GM21576 (cell line): ENCODE measurements at regions not wholly inside any gene's neighbourhood (a gene's known extent, or its start where the extent isn't known, plus 50 kb on each side); places are given as distances from the start of the nearest gene placed in this dataset.

ENCODE experiments used
- ATAC-seq: cut with Tn5 transposase; IDR thresholded peaks from one replicate; pipeline ENCODE4 v1.9.1; 2021; ENCODE audit warnings: mild to moderate bottlenecking, moderate library complexity; ENCODE audit not compliant: unreplicated experiment

GRCh38 chr10:125460326-125460725 lies 222.6 kb downstream of the TEX36 start:
- no peak for ATAC-seq

DNA sequence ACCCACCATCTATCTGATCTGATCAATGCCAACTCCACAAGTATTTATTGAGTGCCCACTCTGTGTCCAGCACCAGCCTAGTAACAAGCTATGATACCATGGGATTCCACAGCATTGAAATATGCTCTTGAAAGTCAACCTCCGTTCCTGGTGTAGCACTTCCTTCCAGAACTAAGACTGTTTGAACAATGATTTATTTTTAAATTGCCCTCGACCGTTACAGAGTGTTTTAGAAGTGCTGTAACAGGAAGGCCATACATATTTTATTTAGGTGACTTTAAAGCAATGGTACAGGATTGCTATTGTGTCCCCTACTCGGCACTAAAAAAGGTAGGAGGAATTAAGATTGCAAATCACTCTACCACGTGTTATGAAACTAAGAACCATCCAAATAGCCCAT lies 225.6 kb downstream of the TEX36 start:
- no peak for ATAC-seq

DNA sequence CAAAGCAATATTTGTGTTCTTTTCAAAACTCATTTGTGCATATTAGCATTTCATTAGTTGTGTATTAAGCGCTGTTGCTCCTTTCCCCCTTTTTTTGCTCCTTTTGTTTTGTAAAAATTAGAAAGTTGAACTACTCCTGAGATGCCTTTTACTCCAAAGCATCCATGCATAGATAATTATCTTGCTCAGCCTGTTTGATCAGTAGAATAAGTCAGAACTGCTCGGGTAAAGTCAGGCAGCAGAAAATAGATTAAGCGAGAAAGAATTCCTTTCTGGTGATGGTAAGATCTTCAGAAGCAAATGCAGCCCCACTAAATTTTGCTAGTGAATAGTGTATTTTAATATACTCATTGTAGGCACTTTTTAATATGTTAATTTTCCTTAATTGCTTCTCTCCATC lies 227.1 kb downstream of the TEX36 start:
- no peak for ATAC-seq

DNA sequence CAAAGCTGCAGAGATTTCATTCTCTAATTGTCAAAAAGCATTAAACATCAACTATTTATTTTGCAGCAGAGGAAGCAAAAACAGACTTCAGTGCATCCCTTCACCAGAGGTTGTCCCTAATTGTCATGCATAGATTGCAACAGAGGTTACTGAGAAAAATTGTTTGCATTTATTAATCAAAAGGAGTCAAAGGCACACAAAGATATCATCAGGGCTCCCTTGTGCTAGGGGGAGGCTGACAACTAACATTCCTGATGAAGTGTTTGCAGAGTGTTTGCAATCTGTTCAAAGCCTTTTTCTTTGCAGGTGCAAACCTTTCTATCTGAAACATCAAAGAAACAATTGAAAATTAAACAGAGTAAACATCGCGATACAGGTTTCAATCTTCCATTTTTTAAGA lies 227.5 kb downstream of the TEX36 start:
- ATAC-seq, result no peak

DNA sequence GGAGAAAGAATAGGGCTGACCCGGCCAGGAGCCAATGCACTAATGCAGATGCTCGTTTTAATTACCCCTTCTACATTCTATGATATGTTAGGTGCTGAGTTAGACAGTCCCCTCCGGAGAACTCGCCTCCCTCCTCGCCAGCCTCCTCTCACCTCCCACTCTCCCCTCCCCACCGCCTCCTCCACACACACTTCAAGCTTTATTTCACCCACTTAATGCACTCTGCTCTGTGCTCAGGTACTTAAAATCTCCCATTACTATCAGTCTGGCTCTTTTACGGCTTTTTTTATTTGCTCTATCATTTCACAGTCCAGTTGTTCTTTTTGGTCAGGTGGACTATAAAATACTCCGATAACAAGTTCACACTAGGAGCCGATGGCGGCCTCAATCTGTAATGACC lies 231.6 kb downstream of the TEX36 start:
- no peak for ATAC-seq

GRCh38 chr10:125450218-125450617 lies 232.7 kb downstream of the TEX36 start:
- no peak for ATAC-seq

- no peak for ATAC-seq
These were observed 233.4 kb downstream of the TEX36 start for GRCh38 chr10:125449571-125449970.

DNA sequence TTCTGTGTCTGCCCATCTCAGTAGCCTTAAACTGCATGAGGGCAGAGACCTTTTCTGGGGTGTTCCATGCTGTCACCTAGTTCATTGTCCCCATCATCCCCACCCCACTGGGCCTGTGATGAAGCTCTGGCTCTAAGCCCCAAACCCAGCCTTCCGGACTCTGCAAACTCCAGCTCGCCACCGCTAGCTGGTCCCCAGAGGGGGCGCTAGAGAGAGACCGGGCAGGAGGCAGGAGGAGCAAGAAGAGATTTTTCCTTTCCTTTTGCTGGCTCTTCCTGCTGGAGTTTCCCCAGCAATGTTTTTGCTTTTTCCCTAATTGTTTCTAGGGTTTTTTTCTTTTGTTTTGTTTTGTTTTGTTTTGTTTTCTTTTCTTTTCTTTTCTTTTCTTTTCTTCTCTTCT lies 234.4 kb downstream of the TEX36 start:
- no peak for ATAC-seq

DNA sequence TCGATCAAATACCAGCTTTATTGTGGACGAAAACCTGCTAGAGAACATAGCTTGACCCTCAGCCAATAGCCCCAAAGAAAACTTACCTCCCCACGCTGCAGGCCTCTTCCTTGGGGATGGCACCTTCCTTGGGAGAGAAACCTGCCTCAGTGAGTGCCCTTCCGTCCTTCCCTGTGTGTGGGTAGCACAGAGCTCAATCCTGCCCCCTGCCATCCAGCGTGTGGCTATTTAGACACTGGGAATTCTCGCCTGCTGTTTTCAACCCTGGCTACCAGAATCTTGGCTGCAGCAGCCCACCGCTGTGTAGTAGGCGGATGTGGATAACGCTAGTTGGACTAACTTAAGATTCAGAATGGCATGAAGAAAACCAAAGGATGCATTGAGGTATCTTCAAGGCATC lies 238.2 kb downstream of the TEX36 start:
- ATAC-seq, result no peak

DNA sequence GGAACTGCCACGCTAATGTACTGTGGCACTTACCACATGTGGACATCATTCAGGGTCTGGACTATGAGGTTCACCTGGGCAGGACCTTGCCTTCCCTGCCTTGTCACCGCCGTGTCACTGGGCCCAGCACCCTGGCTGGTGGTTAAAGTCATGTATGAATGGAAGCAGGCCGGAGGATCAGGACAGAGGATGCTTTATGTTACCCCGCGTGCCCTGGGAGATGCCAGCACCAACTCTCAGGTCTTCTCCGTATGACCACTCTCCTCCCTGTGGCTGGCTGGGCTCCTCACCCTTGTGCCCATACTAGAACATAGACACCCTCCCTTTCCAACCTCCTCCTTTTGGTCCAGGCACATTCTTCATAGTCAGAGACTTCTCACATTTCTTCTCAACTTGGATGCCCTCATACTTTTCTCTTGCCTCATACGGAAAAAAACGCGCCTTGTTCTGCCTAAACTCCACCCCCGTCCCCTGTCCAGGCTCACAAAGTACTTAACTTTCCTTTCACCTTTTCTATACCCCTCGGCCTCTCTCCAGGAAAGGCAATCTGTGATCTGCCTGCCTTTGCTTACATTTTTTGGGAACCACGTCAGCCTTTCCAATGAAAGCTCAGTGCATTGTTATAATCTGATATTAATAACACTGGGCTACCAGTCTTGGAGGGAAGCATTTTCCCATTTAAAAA lies 240.0 kb downstream of the TEX36 start:
- ATAC-seq, result no peak

DNA sequence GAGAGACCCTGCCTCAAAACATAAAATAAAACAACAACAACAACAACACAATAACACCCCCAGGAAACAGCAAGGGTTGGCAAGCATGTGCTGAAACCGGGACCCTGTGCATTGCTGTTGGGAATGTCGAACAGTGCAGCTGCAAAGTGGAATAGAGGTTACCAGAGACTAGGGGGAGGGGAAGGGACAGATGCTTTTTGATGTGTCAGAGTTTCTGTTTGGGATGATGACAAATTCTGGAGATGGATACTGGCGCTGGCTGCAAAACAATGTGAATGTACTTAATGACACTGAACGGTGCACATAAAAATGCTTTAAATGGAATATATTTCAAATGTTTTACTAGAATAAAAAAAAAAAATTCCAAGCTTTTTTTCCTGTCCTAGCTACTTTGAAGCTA lies 241.8 kb downstream of the TEX36 start:
- ATAC-seq, result no peak

DNA sequence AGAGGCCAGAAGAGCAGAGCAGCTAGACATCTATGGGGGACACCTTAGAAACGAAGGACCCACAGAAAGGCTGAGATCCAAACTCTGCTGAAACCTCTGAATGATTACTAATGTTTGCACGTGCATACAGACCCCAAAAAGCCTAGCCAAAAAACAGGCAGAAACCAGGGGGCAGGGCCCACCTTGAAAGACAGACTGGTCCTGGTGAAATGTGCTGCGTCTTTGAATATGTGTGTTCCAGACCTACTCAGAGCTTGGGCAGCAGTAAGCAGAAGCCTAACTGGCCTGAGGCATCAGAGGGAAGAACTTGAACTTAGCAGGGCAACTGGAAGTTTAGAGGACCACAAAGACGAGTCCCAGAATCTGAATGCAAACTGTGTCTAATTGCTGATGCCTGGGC lies 251.8 kb downstream of the TEX36 start:
- no peak for ATAC-seq

GRCh38 chr10:125428054-125428453 lies 254.9 kb downstream of the TEX36 start:
- ATAC-seq, result no peak

- no peak for ATAC-seq
These were observed 258.6 kb downstream of the TEX36 start for GRCh38 chr10:125424191-125424847.

- no peak for ATAC-seq
These were observed 259.4 kb downstream of the TEX36 start for GRCh38 chr10:125423569-125423968.

GRCh38 chr10:125419831-125420230 lies 259.5 kb upstream of the CTBP2 start:
- ATAC-seq, result no peak

- ATAC-seq, result no peak
These were observed 258.8 kb upstream of the CTBP2 start for GRCh38 chr10:125419146-125419545.

DNA sequence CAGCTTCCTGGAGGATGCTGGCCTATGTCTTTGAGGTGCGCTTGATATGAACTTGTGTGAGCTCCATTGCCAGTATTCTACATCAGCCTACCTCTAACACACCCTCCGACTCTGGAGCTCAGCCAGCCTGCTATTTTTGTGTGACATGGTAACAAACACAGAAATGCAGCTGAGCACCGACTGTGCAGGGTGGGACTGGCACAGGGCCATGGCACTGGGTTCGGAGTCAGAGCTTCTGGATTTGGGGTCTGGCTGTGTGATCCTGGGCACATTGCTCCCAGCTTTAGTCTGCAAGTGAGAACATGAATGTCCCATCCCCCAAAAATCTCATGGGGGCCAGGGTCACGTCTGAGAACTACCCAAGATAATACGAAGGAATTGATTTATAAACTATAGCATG lies 257.2 kb upstream of the CTBP2 start:
- no peak for ATAC-seq

DNA sequence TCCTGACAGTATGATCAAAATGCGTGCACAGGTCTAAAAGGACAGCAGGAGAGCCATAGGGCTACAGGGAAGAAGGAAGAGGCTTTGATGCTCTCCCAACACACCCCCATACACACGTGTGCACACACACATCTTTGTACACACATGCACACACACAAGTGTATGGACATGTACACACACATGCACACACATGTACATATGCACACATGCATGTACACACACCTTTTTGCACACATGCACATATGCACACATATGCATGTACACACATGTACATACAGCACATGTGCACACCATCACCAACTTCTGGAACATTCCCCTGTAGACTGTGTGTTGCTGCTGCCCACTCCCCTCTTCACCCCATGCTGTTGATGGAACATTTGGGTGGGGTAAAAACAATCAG lies 255.6 kb upstream of the CTBP2 start:
- no peak for ATAC-seq

DNA sequence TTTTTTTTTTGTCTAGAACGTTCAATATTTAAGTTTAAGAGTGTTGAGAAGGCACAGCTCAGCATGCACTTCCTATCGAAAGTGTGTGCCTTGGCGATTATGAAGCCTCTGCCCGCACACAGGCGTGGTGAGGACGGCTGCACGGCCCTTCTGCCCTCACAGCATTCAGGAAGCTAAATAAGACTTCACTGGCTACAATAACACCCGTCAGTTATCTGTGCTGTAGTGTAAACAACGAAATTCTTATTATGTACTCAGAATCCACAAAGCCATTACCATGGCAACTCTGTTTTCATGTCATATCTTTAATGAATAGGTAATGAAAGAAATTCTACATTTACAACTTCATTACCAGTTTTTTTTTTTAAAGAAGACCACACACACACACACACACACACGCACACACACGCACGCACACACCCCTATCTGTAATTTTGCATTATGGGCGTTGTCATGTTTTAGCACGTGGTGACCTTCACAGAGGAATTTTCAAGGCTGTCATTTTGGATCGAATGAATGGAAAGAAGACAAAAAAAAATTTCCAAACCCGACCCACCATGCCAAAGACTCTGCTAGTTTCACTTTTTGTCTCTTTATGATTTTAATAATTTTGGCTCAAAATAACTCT lies 254.8 kb upstream of the CTBP2 start:
- ATAC-seq, result no peak

- no peak for ATAC-seq
These were observed 251.4 kb upstream of the CTBP2 start for GRCh38 chr10:125411724-125412123.

DNA sequence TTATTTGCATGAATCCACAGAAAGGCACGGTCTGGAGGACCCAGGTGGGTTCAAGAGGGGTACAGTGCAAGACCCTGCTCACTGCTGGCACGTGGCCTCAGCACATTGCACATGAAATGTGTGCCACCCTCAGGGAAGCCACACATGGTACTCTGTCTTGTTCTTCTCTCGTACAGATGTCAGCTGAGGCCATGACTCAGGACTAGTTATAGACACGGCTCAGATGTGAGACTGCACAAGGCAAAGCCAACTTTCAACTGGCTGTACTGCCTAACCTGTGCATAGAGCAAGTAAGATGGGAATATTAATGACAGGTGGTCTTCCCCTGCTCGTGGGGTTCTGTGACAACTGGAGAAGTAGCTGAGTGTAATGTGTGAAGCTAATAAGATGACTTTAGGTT lies 249.4 kb upstream of the CTBP2 start:
- ATAC-seq, result no peak
